ENCODE measurements at regions not wholly inside any gene's neighbourhood (a gene's known extent, or its start where the extent isn't known, plus 50 kb on each side); places are given as distances from the start of the nearest gene placed in this dataset.

- intact Hi-C loops (cut with DNase I): no loop called here
- TF ChIP-seq CTCF (IDR thresholded peaks at IDR 0.05): no peak
- Histone ChIP-seq H3K9me3 (no peaks in the 10 kb centered on the region), H3K4me1 (no peaks in the 10 kb centered on the region), H3K27me3 (no peaks in the 10 kb centered on the region), H3K27ac (no peak overlapping the region), H3K4me3 (no peak overlapping the region), H3K9ac (ENCODE audit: low read depth in 2 of 2, low read length in 2 of 2) (no peak overlapping the region), H3K36me3 (no peaks in the 10 kb centered on the region)
- DNase-seq: no peak
Measured at GRCh38 chr13:65155861-65156260, 2074.3 kb downstream of the PCDH9 start.

GRCh38 chr13:65154661-65155447 lies 2075.3 kb downstream of the PCDH9 start:
- H3K27ac ChIP-seq: no peak overlapping the region
- H3K4me3 ChIP-seq: no peak overlapping the region
- H3K27me3 ChIP-seq: no peaks in the 10 kb centered on the region
- no peaks in the 10 kb centered on the region for H3K9me3 ChIP-seq
- no peak for DNase-seq
- no peak overlapping the region for H3K9ac ChIP-seq (ENCODE audit: low read depth in 2 of 2, low read length in 2 of 2)
- no peaks in the 10 kb centered on the region for H3K4me1 ChIP-seq
- no peaks in the 10 kb centered on the region for H3K36me3 ChIP-seq
- intact Hi-C loops (cut with DNase I): no loop called here
- TF ChIP-seq CTCF (IDR thresholded peaks at IDR 0.05): no peak

GRCh38 chr13:65149687-65150086 lies 2080.4 kb downstream of the PCDH9 start:
- Histone ChIP-seq H3K27me3 (no peaks in the 10 kb centered on the region), H3K36me3 (no peaks in the 10 kb centered on the region), H3K9me3 (no peaks in the 10 kb centered on the region), H3K9ac (ENCODE audit: low read depth in 2 of 2, low read length in 2 of 2) (no peak overlapping the region), H3K4me3 (no peak overlapping the region), H3K4me1 (no peaks in the 10 kb centered on the region), H3K27ac (no peak overlapping the region)
- intact Hi-C loops (cut with DNase I): no loop called here
- no peak for TF ChIP-seq CTCF (IDR thresholded peaks at IDR 0.05)
- no peak for DNase-seq

GRCh38 chr13:65143920-65144319 lies 2086.2 kb downstream of the PCDH9 start:
- H3K27ac ChIP-seq: no peak overlapping the region
- no peaks in the 10 kb centered on the region for H3K36me3 ChIP-seq
- H3K4me1 ChIP-seq: no peaks in the 10 kb centered on the region
- no peak for TF ChIP-seq CTCF (IDR thresholded peaks at IDR 0.05)
- H3K4me3 ChIP-seq: no peak overlapping the region
- H3K9ac ChIP-seq (ENCODE audit: low read depth in 2 of 2, low read length in 2 of 2): no peak overlapping the region
- no peaks in the 10 kb centered on the region for H3K9me3 ChIP-seq
- no peak for DNase-seq
- intact Hi-C loops (cut with DNase I): no loop called here
- no peaks in the 10 kb centered on the region for H3K27me3 ChIP-seq

- H3K36me3 ChIP-seq: no peaks in the 10 kb centered on the region
- no peak overlapping the region for H3K27ac ChIP-seq
- H3K9me3 ChIP-seq: no peaks in the 10 kb centered on the region
- no peaks in the 10 kb centered on the region for H3K4me1 ChIP-seq
- DNase-seq: no peak
- intact Hi-C loops (cut with DNase I): no loop called here
- TF ChIP-seq CTCF (IDR thresholded peaks at IDR 0.05): no peak
- no peak overlapping the region for H3K4me3 ChIP-seq
- no peaks in the 10 kb centered on the region for H3K27me3 ChIP-seq
- no peak overlapping the region for H3K9ac ChIP-seq (ENCODE audit: low read depth in 2 of 2, low read length in 2 of 2)
Measured at GRCh38 chr13:65133094-65133493, 2097.0 kb downstream of the PCDH9 start.

Data from colonic mucosa (tissue), 4 donors.